HG03439 (cell line): ENCODE measurements at regions not wholly inside any gene's neighbourhood (a gene's known extent, or its start where the extent isn't known, plus 50 kb on each side); places are given as distances from the start of the nearest gene placed in this dataset.

Source experiments
- ATAC-seq: cut with Tn5 transposase; IDR thresholded peaks from one replicate; pipeline ENCODE4 v1.9.1; 2021; ENCODE audit warnings: mild to moderate bottlenecking, moderate library complexity; ENCODE audit not compliant: unreplicated experiment

- no peak for ATAC-seq
Observed at GRCh38 chr6:23969344-23969743, 156.7 kb upstream of the NRSN1 start.

- no peak for ATAC-seq
Observed at GRCh38 chr6:23977706-23978105, 148.3 kb upstream of the NRSN1 start.

- ATAC-seq: no peak
Observed at GRCh38 chr6:23980965-23981364, 145.1 kb upstream of the NRSN1 start.

GRCh38 chr6:23981923-23982322 lies 144.1 kb upstream of the NRSN1 start:
- no peak for ATAC-seq

- no peak for ATAC-seq
Observed at GRCh38 chr6:23983735-23984134, 142.3 kb upstream of the NRSN1 start.

- ATAC-seq: no peak
Observed at GRCh38 chr6:23985015-23985414, 141.0 kb upstream of the NRSN1 start.

- no peak for ATAC-seq
Observed at GRCh38 chr6:23989885-23990533, 136.0 kb upstream of the NRSN1 start.

- ATAC-seq: no peak
Observed at GRCh38 chr6:23994013-23994412, 132.0 kb upstream of the NRSN1 start.

GRCh38 chr6:24004062-24004461 lies 122.0 kb upstream of the NRSN1 start:
- no peak for ATAC-seq

GRCh38 chr6:24004659-24005058 lies 121.4 kb upstream of the NRSN1 start:
- no peak for ATAC-seq

- ATAC-seq: no peak
Observed at GRCh38 chr6:24006254-24006653, 119.8 kb upstream of the NRSN1 start.

GRCh38 chr6:24009319-24009718 lies 116.7 kb upstream of the NRSN1 start:
- no peak for ATAC-seq

- no peak for ATAC-seq
Observed at GRCh38 chr6:24010133-24010532, 115.9 kb upstream of the NRSN1 start.

- no peak for ATAC-seq
Observed at GRCh38 chr6:24016286-24016685, 109.7 kb upstream of the NRSN1 start.

GRCh38 chr6:24016857-24017256 lies 109.2 kb upstream of the NRSN1 start:
- ATAC-seq: no peak

GRCh38 chr6:24019393-24019792 lies 106.6 kb upstream of the NRSN1 start:
- no peak for ATAC-seq

GRCh38 chr6:24019830-24020229 lies 106.2 kb upstream of the NRSN1 start:
- ATAC-seq: no peak

- ATAC-seq: no peak
Observed at GRCh38 chr6:24026050-24026449, 100.0 kb upstream of the NRSN1 start.

- ATAC-seq: no peak
Observed at GRCh38 chr6:24031496-24031895, 94.5 kb upstream of the NRSN1 start.

GRCh38 chr6:24032896-24033688 lies 92.9 kb upstream of the NRSN1 start:
- no peak for ATAC-seq

GRCh38 chr6:24043848-24044247 lies 82.2 kb upstream of the NRSN1 start:
- ATAC-seq: no peak

- no peak for ATAC-seq
Observed at GRCh38 chr6:24051942-24052589, 73.9 kb upstream of the NRSN1 start.
